ENCODE measurements at regions not wholly inside any gene's neighbourhood (a gene's known extent, or its start where the extent isn't known, plus 50 kb on each side); places are given as distances from the start of the nearest gene placed in this dataset.

DNA sequence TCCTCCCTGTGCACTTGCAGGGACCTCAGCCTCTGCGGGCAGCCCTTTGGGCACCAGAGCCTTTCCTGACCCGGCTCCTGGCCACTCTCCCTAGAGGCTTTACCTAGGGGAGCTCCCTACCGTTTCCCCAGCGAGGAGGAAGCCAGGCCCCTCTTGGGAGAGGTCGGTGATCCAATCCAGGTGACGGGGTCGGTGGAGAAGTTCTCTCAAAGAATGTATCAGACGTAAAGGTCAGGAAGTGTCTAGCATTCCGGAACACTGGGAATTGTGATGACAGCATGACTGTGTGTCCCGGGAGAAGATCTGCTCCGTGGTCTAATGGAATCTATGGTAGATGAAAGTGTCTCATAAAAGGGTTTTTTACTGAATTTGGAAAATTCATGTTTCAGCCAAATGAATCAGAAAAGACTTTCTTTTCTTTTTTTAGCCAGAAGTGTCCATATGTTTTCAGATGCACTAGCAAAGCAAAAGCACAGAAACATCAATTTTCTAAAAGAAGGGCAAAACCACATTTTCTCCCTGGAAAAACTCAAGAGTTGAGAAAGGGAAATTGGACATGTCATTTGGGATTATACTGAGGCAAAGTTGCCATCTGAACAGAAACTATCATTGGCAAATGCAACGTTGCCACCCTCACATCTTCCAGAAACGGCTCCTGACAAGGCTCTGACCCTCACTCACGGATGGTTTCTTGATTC is 289.4 kb downstream of the THBS2 start:
- DNase-seq: peak; percentile 47

DNA sequence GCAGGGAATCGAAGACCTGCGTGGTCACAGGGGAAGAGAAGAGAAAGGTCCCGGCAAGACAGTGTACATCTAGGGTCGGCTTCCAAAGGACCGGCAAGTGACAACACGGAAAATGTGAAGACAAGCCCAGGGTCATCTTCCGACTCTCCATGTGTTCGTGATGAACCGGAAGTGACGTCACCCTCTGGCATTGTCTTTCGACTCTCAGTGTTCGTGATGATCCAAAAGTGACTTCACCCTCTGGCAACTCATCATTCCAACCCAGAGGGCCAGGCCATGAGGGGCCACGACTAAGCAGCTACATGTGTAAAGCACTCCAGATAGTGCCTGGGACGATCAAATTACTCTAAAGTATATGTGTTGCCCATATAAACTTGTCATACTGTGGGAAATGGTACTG is 290.8 kb downstream of the THBS2 start:
- peak; percentile 76 for DNase-seq

DNA sequence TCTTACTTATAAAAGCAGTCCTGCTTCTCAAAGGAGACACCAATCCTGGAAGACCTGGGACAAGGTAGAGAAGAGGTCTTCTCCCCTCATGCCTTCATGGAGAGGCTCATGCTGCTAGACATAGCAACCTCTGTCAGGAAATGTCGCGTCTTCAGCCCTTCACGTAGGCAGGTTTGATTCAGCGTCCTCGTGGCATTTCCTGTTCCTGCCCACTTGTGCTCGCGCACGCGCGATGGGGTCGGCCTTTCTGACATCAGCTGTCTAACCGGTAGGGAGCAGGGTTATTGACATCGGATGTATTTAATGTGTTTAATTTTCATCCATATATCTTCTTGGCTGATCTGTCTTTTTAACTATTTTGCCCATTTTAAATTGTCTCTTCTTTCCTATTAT is 292.4 kb downstream of the THBS2 start:
- DNase-seq: no peak

DNA sequence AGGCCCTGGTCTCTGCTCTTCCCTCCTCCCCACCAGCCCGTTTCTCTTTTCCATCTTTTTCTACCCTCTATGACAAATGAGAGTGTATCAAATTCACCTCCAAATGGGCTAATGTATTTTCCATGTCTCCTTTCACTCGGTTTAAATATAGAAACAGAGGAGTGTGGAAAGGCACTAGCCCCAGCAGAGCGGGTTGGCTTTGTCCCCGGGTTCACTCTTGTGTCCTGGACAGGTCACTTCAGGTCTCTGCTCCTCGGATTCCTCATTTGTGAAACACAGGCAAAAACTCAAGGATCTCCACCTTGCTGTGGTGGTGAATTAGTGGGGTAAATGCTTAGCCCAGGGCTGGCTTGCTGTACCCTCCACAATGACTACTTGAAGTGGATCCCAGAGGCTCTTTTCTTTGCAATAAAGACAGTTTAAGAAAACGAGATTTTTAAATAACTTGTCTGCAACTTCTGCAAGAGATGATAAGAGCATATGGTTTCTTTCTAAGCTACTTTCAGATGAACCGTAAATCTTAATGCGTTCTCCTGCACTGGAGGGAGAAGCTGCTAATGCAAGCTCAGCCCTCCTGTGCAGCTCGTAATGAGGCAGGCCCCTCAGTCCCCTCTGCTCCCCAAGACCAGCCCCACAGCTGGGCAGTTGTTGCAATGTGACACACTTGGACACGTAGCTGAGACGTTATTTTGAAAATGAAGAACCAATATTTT is 292.9 kb downstream of the THBS2 start:
- DNase-seq: no peak

DNA sequence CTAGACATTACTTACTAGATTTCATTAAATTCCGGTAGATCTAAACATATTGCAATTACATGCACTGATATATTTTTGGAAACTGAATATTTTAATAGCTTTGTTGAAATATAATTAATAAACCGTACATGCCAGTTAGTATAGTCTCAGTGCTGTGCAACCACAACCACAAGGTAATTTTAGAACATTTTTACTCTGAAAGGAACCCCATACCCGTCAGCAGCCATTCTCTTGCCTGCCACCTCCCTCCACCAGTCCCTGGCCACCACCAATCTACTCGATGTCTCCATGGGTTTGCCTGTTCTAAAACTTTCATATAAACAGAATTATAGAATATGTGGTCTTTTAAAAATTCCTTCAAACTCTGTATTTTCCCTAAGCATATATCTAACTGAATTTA is 293.9 kb downstream of the THBS2 start:
- DNase-seq: no peak

DNA sequence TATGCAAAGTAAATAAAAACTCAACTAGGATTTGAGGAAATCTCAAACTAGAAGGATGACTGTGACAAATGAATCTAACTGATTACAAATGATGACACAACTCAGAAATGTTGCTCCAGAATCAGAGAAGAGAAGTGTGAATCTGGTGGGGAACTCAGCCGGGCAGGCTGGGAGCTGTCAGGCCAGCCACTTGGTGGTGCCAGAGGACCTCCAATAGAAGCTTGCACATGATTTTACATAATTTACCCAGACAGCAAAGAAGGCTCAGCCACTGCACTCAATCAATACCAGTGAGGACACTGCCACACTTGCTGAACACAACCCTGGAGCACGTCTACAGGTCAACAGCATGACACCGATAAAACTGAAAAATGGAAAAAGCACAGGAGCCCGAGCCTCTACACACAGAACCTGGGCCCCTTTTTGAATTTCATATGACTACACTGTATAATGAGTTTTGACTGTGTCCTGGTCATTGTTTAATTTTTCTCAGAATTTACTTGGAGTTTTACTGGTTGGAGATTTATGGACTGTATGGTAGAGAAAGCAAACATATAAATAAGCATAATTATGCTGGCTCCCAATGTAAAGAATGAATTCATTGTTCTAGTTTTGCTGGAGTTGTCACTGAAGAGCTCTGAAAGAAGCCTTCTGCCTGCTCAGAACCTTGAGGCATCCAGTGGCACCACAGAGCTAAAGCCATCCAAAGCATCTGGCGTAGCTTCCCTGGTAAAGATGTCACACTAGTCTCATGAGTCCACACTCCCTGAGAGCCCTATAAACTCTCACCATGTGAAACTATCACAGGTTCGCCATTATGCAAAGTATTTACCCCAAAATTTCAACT is 296.5 kb downstream of the THBS2 start:
- peak; percentile 88 for DNase-seq

DNA sequence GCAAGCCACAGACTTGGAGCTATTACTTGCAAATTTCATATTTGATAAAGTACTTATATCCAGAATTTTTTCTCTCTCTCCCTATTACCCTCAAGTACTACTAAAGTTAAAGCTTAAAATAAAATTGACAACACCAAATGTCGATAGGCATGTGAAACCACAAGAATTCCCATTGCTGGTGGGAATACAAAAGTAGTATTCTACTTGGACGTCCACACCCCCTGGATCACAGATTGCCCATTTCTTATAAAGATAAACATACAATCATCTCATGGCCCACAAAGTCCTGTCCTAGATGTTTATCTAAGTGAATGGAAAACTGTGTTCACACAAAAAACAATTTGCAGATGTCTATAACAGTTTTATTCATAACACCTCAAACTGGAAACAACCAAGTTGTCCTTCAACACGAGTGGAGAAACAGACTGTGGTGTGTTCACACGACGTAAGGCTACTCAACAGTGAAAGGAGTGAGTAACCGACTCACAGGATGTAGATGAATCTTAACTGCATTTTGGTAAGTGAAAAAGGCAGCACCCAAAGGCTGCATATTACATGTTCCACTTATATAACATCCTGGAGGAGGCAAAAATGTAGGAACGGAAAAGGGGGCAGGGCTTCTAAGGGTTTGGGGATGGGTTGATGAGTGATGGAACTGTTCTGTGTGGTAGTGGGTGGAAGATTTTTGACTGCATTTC is 297.4 kb downstream of the THBS2 start:
- DNase-seq: no peak

DNA sequence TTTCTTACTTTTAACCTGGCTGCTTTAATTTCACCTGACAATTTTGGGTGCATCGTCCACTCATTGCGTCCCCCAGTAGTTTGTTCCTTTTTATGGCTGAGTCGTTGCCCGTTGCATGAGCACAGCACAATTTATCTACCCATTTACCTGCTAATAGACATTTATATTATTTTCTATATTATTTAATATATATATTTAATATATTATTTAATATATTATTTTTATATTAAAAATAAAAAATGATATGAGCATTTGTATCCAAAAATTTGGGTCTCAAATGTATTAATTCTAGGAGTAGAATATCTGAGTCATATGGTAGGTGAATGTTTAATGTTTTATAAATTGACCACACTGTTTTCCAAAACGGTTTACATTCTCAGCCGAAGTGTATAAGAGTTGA is 300.2 kb downstream of the THBS2 start:
- no peak for DNase-seq

DNA sequence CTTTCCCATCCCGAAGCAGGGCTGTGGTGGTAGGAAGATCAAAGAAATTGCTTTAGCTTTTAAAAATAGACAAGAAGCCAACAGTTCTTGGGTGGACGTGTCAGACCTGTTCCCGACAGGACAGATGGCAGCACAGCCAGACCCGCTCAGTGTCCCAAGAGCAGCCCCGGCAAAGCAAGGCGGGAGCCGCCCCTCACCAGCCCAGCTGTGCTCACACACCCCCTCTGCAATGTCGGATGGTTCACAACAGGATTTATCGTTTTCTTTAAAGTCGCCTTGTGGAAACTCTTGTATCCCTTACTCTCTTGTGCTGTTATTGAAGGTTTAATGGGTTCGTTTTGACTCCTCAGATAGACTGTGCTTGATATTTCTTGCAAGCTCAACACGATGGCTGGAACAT is 302.4 kb downstream of the THBS2 start:
- no peak for DNase-seq

DNA sequence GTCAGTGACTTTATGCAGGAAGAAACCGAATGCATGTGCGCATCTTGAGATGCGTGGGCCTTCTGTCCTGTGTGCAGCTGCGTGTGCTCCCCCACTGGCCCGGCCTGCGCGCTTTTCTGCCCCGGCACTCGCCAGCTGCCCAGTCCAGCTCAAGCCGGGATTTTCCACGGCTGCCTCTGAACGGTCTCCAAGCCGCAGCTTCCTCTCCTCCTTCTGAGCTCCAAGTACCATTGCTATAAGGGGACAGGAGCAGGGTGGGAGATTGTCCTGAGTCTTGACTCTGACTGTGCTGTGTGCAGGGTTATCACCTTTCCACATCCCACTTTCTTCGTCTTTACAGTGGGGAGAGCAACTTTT is 302.8 kb downstream of the THBS2 start:
- no peak for DNase-seq

DNA sequence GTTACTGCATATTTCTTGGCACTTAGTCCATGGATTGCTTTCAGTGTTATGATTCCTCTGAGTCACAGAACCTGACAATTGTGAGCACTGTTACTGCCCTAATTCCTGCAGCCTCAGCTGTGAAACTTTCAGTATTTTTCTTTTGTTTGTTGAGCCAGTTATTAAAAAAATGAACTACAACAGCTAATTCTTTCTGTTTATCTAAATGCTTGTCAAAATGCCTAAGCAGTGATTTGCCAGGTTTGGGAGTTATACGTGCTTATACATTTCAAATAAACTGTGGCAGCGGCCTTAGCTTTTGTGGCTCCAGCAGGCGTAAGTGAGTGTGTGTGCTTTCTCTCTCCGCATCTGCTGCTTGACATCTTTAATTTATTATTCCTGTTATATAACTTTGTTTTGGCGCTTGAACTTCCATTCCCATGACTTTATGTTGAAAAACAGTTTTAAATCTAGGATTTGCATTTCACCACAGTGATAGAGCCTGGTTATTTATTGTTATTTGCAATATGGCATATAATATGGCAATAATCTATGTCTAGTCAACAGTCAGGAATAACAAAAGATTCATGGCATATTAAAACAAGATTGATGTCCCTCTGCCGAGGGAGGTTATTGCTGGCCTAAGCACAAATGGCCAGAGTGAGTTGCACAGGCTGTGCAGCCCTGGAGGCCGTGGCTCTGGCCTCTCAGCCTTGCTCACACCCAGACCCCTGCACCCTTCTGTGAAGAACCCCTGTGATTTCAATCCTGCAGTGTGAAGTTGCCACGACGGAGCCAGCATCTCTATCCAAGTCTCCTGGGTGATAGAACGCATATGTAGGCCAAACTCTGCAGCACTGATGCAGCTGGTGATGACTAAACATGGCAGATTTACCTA is 303.4 kb downstream of the THBS2 start:
- peak; percentile 88 for DNase-seq

DNA sequence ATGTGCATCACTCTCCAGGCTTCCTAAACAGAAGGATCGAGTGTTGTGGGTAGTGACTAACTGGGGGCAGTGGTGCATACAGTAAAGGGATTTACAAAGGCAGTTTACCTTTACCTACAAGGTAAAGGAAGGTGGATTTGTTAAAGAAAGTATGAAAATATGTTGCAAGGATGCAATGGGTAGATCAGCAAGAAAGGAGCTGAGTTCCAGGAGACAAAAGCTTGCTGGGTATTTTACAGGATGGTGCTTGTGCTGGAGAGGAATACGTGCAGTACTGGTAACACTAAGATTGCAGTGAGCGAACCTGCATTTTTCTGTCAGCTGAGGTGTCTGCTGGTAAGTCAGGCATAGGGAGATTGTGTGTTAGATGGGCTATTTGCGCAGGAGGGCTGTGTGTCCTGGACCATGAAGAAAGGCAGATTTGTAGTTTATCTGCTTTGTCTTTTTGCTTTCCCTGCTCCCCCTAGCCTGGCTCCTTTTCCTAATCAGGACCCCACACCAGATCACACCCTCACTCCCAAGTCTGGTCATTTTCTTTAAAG is 304.6 kb downstream of the THBS2 start:
- no peak for DNase-seq

DNA sequence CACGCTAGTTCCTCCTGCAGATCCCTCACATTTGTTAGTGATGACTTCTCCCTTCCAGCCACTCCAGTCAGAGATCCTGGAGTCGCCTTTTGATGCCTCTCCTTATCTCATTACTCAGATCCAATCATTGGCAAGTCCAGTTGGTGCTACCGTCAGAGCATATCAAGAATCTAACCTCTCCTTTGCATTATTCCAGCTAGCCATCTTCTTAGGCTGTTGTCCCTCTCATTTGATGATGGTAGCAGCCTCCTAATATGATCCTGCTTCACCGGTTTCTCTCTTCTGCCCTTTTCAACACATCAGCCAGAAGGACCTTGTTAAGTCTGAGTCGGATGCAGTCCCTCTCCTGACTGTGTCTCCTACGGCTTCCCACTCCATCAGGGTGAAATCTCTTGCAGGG is 305.6 kb downstream of the THBS2 start:
- no peak for DNase-seq

DNA sequence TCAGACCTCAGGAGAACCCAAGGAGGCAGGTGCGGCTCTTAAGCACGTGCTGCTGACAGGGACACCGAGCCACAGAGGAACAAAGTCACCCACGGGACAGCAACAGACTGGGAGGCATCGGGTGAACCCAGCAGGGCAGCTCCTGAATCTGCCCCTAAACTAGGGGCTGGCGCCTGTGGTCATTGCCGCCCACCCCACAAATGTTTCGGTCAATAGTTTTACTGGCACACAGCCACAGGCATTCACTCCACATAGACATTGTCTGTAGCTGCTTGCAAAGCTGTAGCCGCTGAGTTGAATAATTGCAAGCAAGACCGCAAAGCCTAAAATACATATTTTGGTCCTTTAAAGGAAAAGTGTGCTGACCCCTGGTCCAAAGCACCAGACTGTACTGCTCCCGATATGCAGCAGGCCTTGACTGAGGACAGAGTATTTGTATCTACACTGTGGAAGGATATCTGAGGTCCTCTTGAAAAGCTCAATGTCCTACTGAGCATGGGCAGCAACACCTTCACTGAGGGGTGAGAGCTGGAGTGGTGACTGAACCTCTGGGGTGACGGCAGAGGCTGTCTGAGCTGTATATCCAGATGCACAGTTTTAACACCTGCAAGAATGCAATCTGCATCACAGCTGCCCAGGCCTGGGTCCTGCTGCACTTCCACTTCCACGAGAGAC is 310.3 kb downstream of the THBS2 start:
- DNase-seq: no peak

DNA sequence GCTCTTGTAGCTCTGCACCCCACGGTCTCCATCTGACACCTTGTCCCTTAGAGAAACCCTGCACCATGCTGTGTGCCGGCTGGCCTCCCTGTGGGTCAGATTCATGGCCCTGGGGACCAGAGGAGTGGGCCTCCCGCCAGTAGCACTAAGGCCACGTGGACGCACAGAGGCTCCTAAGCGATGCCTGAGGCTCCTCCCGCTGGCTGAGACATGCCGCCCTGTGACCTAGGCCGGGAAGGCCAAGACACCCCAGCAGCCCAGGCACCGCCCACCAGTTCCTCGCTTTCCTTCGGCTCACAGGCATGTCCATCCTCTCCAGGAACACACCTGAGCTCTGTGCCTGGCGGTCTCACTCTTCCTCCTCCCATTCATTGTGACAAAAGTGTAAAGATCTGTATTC is 311.0 kb downstream of the THBS2 start:
- DNase-seq: no peak

DNA sequence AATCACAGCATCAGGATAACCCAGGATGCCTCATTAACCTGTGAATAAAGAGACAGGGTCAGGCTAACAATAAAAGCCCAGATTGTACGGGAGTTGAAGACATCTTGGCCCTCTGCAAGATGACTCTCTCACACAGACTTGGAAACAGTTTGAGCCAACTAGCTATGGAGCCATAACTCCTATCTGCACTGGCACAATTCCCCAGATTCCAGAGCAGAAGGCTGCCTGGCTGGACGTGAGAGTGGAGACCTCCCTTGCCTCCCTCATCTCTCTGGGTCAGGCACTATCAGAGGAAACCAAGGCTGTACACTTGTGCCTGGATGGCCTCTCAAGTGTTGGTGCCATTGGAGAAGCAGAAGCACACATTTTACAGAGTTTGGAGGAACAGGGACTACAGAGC is 312.6 kb downstream of the THBS2 start:
- no peak for DNase-seq

DNA sequence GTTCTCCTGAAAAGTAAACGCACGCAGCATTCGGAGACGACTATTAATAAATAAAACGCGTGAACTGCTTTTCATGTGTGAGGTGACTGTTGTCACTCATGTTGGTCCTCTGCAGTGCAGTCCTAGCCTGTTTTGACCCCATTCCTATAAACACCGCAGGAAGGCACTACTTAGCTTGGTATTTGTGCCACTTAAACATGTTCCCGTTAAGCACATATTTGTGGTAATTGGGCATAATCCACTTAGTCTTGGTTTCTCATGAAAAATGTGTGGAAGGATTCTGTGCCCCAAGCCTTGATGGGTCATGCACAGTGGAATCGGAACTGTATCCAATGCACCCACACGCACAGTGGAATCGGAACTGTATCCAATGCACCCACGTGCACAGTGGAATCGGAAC is 313.9 kb downstream of the THBS2 start:
- DNase-seq: no peak

DNA sequence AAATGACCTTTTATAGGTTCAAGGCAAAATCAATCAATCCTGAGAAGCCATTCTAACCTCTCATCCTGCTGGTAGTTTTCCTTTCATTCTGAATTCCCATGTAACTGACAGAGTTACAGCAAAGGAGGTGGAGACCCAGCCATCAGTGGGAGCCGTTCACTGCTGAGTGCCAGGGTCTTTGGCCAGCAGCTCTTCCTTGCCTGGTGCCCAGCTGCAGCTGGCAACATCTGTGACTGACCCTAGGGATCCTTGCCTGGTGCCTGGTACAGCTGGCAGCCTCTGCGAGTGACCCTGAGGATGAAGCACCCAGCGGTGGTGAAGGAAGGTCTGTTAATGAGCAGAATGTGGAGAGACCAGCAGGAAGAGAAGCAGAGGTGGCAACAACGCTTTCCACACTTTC is 314.6 kb downstream of the THBS2 start:
- no peak for DNase-seq

DNA sequence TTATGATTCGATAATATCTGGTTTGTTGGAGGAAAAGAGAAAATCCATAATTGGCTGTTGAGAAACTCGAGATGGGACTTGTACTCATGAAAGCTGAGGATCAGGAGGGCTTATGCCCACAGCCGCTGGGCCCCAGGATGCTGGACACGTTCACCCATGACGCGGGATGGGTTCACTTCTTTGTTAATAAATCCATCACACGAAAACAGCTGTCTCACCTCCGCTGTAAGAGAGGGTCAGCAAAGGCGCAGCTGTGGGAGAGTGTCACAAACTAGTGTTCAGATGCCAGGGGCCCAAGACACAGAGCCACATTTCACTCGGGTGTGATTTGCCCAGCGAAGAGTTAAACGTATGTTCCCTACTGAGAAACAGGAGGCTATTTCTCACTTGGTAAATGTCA is 315.1 kb downstream of the THBS2 start:
- DNase-seq: no peak

DNA sequence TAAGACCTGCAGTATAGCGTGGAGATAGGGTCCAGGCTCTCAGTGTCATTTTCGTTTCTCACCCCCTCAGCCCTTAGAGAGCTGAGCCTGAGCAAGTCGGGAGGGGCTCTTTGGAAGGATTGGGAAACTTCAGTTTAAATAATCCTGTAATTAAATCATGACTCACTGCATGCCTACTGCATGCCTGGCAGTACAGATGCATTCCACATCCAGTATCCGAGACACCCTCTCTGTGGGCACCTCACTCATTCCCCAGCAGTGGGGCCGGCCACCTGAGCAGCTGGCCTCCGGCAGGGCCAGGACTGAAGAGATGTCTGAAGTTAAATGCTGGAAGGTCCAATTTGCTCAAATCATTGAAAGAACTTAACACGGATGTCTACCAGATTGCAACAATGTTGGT is 316.6 kb downstream of the THBS2 start:
- DNase-seq: no peak

DNA sequence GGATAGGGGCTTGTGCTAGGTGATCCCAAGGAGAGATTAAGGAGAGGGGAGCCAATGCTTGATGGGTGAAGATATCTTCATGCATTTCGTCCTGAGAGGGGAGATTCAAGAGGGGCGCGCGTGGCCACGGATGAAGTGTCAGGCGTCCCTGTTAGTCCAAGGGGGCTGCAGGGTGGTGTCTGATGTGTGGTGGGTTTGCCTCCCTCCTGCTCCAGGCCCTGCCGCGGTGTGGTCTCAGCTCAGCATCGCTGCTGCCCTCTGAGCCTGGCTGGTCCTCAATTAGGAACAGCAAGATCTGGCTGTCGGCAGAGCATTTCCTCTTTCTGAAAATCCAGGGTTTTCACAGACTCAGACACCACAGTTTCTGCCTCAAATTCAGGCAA is 318.0 kb downstream of the THBS2 start:
- DNase-seq: no peak
